NCI-H82 treated with DMSO at 0.1 percent for 48 hours (cell line): ENCODE measurements at regions not wholly inside any gene's neighbourhood (a gene's known extent, or its start where the extent isn't known, plus 50 kb on each side); places are given as distances from the start of the nearest gene placed in this dataset.

Experiments used
- DNase-seq: peaks from one replicate; lab custom pipeline; 2025; ENCODE audit not compliant: unreplicated experiment; lab: John Stamatoyannopoulos, UW

GRCh38 chr12:127559349-127560040 lies 707.5 kb upstream of the TMEM132C start:
- DNase-seq = no peak

- no peak for DNase-seq
Measured at GRCh38 chr12:127560041-127560478, 706.9 kb upstream of the TMEM132C start.

GRCh38 chr12:127562816-127563215 lies 704.2 kb upstream of the TMEM132C start:
- no peak for DNase-seq

- no peak for DNase-seq
Measured at GRCh38 chr12:127565241-127565640, 701.7 kb upstream of the TMEM132C start.

GRCh38 chr12:127567531-127567930 lies 699.4 kb upstream of the TMEM132C start:
- DNase-seq = no peak

GRCh38 chr12:127570387-127570786 lies 696.6 kb upstream of the TMEM132C start:
- no peak for DNase-seq

GRCh38 chr12:127570793-127571360 lies 696.1 kb upstream of the TMEM132C start:
- no peak for DNase-seq

- no peak for DNase-seq
Measured at GRCh38 chr12:127571578-127571977, 695.4 kb upstream of the TMEM132C start.

- no peak for DNase-seq
Measured at GRCh38 chr12:127579446-127579845, 687.5 kb upstream of the TMEM132C start.

- DNase-seq = no peak
Measured at GRCh38 chr12:127582074-127582473, 684.9 kb upstream of the TMEM132C start.

GRCh38 chr12:127583041-127583440 lies 683.9 kb upstream of the TMEM132C start:
- DNase-seq = no peak

- no peak for DNase-seq
Measured at GRCh38 chr12:127588249-127588648, 678.7 kb upstream of the TMEM132C start.

GRCh38 chr12:127589541-127589940 lies 677.4 kb upstream of the TMEM132C start:
- DNase-seq = no peak

- no peak for DNase-seq
Measured at GRCh38 chr12:127590868-127591267, 676.1 kb upstream of the TMEM132C start.

GRCh38 chr12:127592245-127592644 lies 674.7 kb upstream of the TMEM132C start:
- DNase-seq = no peak

- no peak for DNase-seq
Measured at GRCh38 chr12:127594351-127594970, 672.5 kb upstream of the TMEM132C start.

- DNase-seq = no peak
Measured at GRCh38 chr12:127595506-127595905, 671.5 kb upstream of the TMEM132C start.

GRCh38 chr12:127596891-127597290 lies 670.1 kb upstream of the TMEM132C start:
- DNase-seq = no peak

GRCh38 chr12:127599436-127599835 lies 667.5 kb upstream of the TMEM132C start:
- peak; percentile 10 for DNase-seq

- no peak for DNase-seq
Measured at GRCh38 chr12:127600211-127600610, 666.8 kb upstream of the TMEM132C start.

- DNase-seq = no peak
Measured at GRCh38 chr12:127606476-127607015, 660.4 kb upstream of the TMEM132C start.

GRCh38 chr12:127607146-127607725 lies 659.7 kb upstream of the TMEM132C start:
- no peak for DNase-seq
